Gastrocnemius medialis (tissue), 4 donors: ENCODE measurements at regions not wholly inside any gene's neighbourhood (a gene's known extent, or its start where the extent isn't known, plus 50 kb on each side); places are given as distances from the start of the nearest gene placed in this dataset.
"Not testable (repeated sequence)": the region's sequence is repeated elsewhere in the genome, so short reads cannot be mapped to it uniquely, and the experiment has no call there.

Source experiments
- POLR2A ChIP-seq, 2 donors: fragments of 450-650 bp; IDR thresholded peaks; one replicate each; pipeline ENCODE4 v1.6.1; 2017; ENCODE audit warnings: antibody characterized with exemption in 2 of 2, mild to moderate bottlenecking in 2 of 2, moderate library complexity in 2 of 2
- TF ChIP-seq, protein P1 (sequence below), 5 experiments: fragments of 450-650 bp in 3 of 5; fragments of 200-600 bp in 2 of 5; sonication (generic) in 2 of 5; IDR thresholded peaks in 4 of 5; conservative IDR thresholded peaks in 1 of 5; 1 replicate in 4 of 5; 2 replicates in 1 of 5; pipeline ENCODE4 v1.5.1; 2016 to 2019; ENCODE audit warnings: antibody characterized with exemption in 5 of 5, mild to moderate bottlenecking in 3 of 5, moderate library complexity in 3 of 5

DNA sequence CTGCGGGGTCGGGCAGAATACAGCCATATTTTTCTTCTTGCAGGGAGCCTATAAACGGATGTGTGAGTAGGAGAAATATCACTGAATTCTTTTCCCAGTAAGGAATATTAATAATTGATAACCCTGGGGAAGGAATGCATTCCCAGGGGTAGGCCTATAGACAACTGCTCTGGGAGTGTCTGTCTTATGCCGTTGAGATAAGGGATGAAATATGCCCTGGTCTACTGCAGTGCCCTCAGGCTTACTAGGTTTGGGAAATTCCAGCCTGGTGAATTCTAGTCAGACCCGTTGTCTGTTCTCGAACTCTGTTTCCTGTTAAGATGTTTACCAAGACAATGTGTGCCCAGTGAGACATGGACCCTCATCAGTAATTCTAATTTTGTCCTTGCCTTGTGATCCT lies 1129.3 kb downstream of the ZPLD1 start:
- TF ChIP-seq, protein P1, sequence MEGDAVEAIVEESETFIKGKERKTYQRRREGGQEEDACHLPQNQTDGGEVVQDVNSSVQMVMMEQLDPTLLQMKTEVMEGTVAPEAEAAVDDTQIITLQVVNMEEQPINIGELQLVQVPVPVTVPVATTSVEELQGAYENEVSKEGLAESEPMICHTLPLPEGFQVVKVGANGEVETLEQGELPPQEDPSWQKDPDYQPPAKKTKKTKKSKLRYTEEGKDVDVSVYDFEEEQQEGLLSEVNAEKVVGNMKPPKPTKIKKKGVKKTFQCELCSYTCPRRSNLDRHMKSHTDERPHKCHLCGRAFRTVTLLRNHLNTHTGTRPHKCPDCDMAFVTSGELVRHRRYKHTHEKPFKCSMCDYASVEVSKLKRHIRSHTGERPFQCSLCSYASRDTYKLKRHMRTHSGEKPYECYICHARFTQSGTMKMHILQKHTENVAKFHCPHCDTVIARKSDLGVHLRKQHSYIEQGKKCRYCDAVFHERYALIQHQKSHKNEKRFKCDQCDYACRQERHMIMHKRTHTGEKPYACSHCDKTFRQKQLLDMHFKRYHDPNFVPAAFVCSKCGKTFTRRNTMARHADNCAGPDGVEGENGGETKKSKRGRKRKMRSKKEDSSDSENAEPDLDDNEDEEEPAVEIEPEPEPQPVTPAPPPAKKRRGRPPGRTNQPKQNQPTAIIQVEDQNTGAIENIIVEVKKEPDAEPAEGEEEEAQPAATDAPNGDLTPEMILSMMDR (IDR thresholded peaks at IDR 0.05 in 4 of 5, conservative IDR thresholded peaks at IDR 0.05 in 1 of 5) = not testable (repeated sequence)
- not testable (repeated sequence) for TF ChIP-seq POLR2A (IDR thresholded peaks at IDR 0.05)
